ENCODE measurements at regions not wholly inside any gene's neighbourhood (a gene's known extent, or its start where the extent isn't known, plus 50 kb on each side); places are given as distances from the start of the nearest gene placed in this dataset.

GRCh38 chr5:28788954-28789353 is 1750.6 kb upstream of the CDH9 start:
- Histone ChIP-seq H3K36me3 (no peaks in the 10 kb centered on the region), H3K9me3 (replicated peaks) (no peaks in the 10 kb centered on the region)

GRCh38 chr5:28780083-28780692 is 1741.8 kb upstream of the CDH9 start:
- DNase-seq, result no peak
- H3K4me3 ChIP-seq, result no peak overlapping the region
- no peaks in the 10 kb centered on the region for H3K9me3 ChIP-seq (replicated peaks)
- H3K4me1 ChIP-seq, result no peaks in the 10 kb centered on the region
- intact Hi-C loops (cut with micrococcal nuclease), result no loop called here
- H3K36me3 ChIP-seq, result no peaks in the 10 kb centered on the region
- H3K27ac ChIP-seq (replicated peaks), result no peak overlapping the region
- TF ChIP-seq CTCF (IDR thresholded peaks at IDR 0.05; ENCODE audit: borderline replicate concordance), result no peak
- H3K27me3 ChIP-seq (ENCODE audit: low read depth), result no peaks in the 10 kb centered on the region

More at GRCh38 chr5:28788954-28789353, 1750.6 kb upstream of the CDH9 start:
- DNase-seq, result no peak
- intact Hi-C loops (cut with micrococcal nuclease), result no loop called here
- Histone ChIP-seq H3K27me3 (ENCODE audit: low read depth) (no peaks in the 10 kb centered on the region), H3K4me3 (no peak overlapping the region), H3K27ac (replicated peaks) (no peak overlapping the region), H3K4me1 (no peaks in the 10 kb centered on the region)
- no peak for TF ChIP-seq CTCF (IDR thresholded peaks at IDR 0.05; ENCODE audit: borderline replicate concordance)

DNA sequence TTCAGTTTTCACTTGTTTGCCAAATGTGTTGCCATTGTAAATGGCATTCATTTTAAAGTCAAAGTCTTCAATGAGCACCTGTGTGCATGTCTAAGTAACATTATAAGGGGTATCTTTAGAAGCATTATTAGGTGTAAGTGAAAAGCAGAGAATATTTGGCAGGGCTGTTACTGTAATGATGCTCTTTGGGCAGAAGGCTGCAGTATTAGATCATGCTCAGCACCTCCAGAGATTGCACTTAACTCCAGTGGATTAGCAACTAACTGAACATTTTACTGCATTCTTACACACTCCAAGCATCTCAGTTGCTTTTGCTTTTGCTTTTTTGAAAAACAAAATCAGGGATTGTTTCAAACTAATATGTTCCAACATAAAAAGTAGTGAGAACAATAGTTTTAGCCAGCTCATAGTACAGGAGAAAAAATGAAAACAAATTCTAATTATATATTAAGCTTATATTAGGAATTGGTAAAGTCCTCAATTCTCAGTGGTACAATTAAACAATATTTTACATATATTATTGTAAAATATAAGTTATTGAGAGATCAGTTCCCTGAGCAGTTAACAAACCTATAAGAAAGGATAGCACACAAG is 1740.9 kb upstream of the CDH9 start:
- no peak overlapping the region for H3K4me3 ChIP-seq
- no peak for TF ChIP-seq CTCF (IDR thresholded peaks at IDR 0.05; ENCODE audit: borderline replicate concordance)
- no peak overlapping the region for H3K27ac ChIP-seq (replicated peaks)
- DNase-seq, result no peak
- no peaks in the 10 kb centered on the region for H3K4me1 ChIP-seq
- intact Hi-C loops (cut with micrococcal nuclease), result no loop called here
- H3K9me3 ChIP-seq (replicated peaks), result no peaks in the 10 kb centered on the region
- no peaks in the 10 kb centered on the region for H3K27me3 ChIP-seq (ENCODE audit: low read depth)
- no peaks in the 10 kb centered on the region for H3K36me3 ChIP-seq

- H3K4me3 ChIP-seq, result no peak overlapping the region
- intact Hi-C loops (cut with micrococcal nuclease), result no loop called here
- no peaks in the 10 kb centered on the region for H3K36me3 ChIP-seq
- no peaks in the 10 kb centered on the region for H3K4me1 ChIP-seq
- no peaks in the 10 kb centered on the region for H3K27me3 ChIP-seq (ENCODE audit: low read depth)
- H3K9me3 ChIP-seq (replicated peaks), result no peaks in the 10 kb centered on the region
- DNase-seq, result no peak
- H3K27ac ChIP-seq (replicated peaks), result no peak overlapping the region
- no peak for TF ChIP-seq CTCF (IDR thresholded peaks at IDR 0.05; ENCODE audit: borderline replicate concordance)
Observed at GRCh38 chr5:28770307-28770706, 1731.9 kb upstream of the CDH9 start.

DNA sequence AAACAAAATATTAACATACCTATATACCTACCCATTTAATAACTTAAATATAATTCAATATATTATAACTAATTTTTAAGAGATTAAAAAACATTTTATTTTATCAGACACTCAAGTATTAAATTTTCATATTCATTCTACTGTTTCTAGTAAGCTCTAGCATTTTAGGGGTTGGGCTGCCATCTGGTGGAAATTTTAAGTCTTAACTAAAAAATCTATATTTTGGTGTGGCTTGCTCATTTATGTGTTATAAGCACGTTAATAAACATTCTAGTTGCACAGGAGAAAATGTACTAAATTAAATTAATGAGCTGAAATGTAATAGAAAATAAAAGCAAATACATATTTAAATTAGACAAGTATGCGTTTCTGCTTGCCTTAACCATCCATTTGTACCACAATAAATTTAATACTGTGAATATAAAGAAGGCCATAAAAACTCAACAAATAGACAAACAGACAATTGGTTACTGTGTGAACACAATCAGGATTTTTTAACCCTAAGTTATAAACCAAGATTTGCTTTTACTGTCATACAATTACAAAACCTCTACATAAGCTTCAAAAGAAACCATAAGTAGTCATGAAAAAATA is 1728.3 kb upstream of the CDH9 start:
- intact Hi-C loops (cut with micrococcal nuclease), result no loop called here
- Histone ChIP-seq H3K27me3 (ENCODE audit: low read depth) (no peaks in the 10 kb centered on the region), H3K9me3 (replicated peaks) (no peaks in the 10 kb centered on the region), H3K27ac (replicated peaks) (no peak overlapping the region), H3K36me3 (no peaks in the 10 kb centered on the region), H3K4me1 (no peaks in the 10 kb centered on the region), H3K4me3 (no peak overlapping the region)
- no peak for TF ChIP-seq CTCF (IDR thresholded peaks at IDR 0.05; ENCODE audit: borderline replicate concordance)
- no peak for DNase-seq

All from left ventricle myocardium inferior (tissue), 1 donor.